GM19468 (cell line): ENCODE measurements at regions not wholly inside any gene's neighbourhood (a gene's known extent, or its start where the extent isn't known, plus 50 kb on each side); places are given as distances from the start of the nearest gene placed in this dataset.

ENCODE experiments used
- ATAC-seq: cut with Tn5 transposase; IDR thresholded peaks from one replicate; pipeline ENCODE4 v1.9.1; 2021; ENCODE audit warnings: mild to moderate bottlenecking, moderate library complexity, moderate number of reproducible peaks; ENCODE audit not compliant: unreplicated experiment; ENCODE audit errors: extremely low read depth

DNA sequence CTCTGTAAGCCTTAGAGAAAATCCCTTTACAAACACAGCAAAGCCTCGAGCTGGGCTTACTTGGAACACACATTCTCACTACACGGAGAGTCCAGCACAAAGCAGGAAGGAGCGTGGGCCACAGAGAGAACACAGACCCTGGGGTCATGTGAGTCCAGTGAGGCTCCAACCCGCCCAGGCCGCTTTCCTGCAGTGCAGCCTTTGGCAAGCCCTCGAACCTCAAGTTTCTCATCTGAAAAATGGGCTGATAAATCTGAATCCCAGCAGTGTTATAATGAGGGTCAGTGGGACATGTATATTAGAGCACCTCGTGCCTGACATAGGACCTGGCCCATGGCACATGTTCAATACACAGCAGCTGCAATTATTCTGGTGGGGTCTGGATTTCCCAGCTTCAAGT lies 305.5 kb upstream of the SULF2 start:
- no peak for ATAC-seq

DNA sequence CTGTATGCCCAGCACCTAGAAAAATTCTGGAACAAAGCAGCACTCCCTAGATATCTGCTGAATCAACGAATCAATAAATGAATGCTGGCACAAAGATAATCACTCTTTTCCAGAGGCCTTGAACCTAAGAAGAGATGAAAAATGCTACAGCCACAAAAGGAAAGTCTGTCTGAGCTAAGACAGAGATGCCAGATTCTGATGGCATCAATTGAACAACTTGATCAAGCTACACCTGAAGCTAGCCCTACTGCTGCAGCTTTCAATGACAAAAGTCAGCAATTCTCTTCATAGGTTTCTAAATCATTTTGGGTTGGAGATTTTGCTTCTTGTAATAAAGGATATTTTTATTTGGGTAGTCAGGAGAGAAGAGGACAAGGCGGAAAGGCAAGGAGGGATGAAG lies 305.0 kb upstream of the SULF2 start:
- no peak for ATAC-seq

DNA sequence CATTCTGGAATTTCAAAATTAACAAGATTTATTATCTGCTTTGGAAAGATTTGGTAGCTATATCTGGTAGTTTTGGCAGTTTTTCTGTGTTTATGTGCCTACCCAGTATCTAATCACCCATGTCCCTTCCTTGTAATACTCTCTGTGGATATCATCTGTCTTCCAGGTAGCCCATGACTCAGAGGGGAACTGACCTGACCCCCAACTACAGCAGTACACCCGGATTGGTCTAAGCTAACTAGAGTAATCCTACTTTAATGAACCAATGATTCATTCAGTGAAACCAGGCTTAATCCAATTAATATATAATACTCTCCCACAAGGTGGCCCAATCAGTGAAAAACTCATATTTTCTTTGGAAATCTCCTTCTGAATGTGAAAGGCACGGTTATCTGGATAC lies 295.3 kb upstream of the SULF2 start:
- no peak for ATAC-seq

DNA sequence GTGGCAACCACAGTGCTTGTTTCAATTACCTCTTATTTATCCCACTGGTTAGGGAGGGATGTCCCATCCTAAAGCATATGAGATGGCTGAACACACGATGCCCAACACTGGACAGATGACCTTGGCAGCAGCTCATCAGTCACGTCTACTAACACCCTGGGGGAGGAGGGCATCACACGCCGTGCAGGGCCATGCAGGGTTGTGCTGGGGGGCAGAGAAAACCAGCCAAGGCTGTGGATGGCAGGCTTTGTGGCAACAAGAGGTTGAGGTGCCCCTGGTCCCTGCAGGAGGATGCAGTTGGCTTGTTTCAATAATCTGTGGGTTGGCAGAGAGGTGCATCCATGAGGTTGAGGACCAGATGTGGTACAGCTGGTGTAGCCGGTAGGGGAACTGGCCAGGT lies 293.7 kb upstream of the SULF2 start:
- ATAC-seq, result no peak

DNA sequence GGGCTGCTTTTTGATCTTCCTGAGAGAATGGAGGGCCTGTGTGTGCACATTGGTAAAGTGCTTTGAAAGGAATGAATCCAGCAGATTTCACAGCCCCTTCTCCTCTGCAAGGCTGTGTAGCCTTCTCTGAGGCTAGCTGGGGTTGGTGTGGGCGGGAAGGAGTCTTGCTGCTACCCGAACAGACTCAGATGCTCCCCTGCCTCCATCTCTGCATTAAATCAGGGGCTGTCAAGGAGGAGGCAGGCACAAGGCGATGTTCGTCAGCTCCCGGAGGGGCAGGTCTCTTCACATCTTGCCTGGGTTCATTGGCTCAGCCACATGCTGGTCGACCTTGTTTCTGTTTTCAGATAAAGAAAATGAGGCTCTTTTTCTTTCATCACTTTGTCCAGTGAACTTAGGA lies 291.5 kb upstream of the SULF2 start:
- ATAC-seq, result no peak

DNA sequence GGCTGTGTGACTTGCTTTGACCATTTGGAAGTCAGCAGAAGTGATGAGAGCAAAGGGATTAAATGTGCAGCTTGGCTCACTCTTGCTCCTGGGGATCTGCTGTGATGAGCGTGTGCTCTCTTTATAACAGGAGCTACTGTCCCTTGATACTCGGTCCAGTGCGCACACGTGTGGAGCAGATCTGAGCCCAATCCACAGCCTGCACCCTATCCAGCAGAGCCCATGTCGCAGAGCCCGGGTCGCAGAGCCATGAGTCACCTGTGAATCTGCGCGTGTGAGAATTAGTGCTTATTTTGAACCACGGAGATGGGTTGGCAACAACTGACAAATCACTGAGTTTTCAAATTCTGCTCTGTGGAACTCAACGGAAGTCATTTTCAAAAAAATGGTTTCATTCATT lies 291.0 kb upstream of the SULF2 start:
- ATAC-seq, result no peak

DNA sequence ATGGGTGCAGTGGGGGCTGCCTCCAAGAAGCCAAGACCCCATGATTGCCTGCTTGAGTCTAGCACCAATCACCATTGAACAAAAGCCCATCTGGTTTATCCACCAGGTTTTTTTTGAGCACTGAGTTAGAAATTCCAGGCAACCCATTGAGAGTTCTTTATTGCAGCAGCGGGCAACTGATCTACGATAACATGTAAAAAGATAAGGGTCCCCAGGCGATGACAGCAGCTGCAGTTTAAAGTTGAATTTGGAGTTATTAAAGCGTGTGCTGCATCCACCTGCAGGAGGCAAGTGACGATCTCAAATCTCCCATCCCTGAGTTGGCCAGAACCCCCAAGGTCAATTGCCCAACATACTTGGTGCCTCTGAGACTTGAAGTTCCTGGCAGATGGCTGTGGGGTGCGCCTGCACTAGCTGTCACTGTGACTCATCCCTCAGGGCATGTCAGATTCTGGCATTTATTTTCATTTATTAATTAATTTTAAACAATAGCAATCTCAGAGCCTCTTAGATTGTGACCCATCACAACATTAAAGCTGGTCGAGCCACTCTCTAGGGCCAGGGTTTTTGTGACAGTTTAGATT lies 290.4 kb upstream of the SULF2 start:
- ATAC-seq, result no peak

DNA sequence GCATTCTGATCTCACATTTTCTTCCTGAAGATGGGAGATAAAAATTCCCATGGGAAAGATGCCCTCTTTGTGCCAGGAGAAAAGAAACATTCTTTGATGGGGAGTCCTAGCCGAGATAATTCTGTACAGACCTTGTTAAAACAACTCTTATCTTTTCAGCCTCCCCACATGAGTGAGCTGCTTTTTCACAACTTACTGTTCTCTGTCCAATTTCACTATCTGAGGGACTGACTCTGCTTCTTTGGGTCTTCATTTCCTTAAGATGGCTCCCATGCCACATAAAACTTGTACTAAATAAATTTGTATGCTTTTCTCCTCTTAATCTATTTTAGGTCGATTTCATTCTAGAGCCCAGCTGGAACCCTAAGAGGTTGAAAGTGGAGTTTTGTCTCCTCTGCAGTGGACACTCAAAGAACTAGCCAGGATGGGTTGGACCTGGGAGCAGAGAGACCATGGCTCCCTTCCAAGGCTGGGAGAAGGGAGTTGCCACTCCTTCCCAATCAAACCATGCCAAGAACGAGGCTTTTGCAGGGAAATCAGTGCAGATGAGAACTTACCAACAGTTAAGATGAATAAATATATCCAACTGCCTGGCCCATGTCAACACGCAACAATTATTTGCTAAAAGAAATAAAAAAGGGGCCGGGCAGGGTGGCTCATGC lies 285.8 kb upstream of the SULF2 start:
- no peak for ATAC-seq

DNA sequence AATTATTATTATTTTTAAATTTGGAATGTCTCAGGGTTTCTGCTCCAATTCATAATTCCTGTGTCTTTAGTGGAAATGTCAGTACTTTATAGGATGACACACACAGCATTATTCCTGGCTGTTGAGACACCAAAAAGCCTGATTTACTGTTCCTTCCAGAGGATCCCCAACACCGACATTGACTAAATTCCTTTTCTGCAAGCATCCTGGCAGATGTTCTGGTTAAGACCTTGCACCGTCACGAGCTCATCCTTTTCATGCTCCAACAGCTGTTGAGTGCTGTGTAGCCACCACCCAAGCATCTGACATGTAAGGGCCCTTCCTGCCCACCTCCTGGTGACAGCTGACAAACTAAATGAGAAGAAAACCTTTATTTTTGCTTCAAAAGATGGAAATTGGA lies 284.3 kb upstream of the SULF2 start:
- no peak for ATAC-seq

DNA sequence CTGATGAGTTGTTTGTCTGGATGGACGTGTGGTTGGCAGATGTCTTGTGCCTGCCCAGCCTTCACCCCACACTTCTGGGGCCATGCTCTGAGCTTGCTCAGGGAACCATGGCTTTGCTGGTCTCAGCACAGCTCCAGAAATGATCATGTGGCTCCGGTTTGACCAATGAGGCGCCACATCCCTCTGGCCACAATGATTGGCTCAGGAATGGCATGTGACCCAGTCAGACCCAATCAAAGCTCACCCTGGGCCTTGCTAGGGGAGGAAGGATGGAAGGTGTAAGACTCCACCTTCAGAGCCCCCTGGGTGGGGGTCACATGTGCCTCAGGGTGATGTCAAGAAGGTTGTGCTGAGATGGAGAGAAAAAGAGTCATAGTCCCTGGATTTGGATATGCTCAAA lies 281.6 kb upstream of the SULF2 start:
- no peak for ATAC-seq

DNA sequence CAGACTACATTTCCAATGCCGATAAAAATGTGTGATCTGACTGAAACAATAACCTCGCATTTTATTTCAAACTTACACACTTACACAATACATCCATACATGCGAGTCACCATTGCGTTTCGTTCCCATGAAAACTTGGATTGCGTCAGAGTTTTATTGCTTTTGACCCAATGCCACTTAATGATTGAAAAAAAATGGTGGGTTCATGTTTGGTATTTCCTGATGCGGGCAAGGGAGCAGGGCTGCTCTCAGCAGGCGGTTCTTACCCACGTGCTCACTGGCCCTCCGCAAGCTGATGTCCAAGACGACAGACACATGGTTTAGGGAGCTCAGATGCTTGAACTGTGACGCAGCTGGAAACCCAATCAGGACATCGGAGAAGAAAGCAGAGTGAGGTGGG lies 281.0 kb upstream of the SULF2 start:
- no peak for ATAC-seq

DNA sequence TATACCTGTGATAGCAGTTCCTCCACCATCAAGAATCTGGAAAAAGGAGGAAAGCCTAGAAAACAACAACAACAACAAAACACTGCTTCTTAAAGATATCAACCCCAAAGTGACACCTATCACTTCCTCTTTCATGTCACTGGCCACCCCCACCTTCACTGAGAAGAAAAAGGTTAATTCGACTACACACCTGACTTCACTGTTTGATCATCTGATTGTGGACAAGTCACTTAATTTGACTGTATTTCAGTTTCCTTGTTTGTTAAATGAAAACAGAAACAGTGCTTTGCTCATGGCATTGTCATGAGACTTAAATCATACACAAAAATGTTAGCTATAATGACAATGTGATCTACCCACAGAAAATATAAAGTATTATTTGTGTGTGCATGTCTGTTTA lies 280.6 kb upstream of the SULF2 start:
- ATAC-seq, result no peak

DNA sequence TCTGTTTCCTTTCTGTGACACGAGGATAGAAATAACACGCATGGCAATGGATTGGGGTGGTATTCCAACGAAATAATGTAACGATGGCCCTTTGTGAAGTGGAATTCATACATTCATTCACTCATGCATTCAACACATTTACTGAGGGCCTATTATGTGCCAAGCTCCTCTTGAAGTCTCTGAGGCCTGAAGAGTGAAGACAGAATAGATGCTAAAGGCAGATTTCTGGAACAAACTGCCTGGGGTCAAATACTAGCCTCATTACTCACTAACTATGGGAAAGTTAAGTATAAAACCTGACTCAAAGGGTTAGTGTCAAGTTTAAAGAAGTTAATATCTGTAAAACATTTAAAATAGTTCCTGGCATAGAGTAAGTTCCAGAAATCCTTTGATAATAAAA lies 279.6 kb upstream of the SULF2 start:
- no peak for ATAC-seq

DNA sequence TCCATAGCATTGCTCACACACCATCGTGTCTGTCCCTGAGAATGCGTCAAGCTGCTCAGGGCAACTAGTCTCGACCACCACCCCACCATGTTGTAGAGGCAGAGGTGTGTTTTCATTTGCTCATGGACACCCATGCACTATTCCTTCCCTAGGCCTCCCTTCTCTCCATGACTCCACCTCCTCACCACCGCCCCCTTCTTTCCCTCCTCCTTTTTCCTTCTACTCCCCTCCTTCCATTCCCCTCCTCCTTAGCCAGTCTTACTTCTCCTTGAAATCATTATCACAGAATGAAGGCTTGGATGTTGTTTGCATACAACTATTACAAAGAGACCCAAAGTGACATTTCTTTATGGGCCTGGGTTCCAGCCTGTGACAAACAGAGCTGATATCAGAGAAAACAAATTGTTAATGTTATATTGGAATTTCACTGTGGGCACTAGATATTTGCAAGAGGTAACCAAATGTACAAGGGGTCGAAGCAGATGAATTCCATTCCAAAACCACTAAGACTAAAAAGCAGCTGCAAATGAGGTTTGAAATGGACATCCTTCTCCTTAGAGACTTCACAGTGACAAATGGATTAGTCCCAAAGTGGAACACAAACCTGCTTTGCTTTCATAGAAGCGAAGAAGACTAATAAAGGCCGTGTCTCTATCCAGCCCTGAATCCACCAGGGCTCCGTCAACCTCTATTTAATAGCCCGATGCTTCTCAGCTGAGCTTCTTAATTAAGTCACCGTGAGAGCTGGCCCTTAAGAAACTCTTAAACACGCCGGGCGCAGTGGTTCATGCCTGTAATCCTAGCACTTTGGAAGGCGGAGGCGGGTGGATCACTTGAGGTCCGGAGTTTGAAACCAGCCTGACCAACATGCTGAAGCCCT lies 275.8 kb upstream of the SULF2 start:
- ATAC-seq, result no peak

DNA sequence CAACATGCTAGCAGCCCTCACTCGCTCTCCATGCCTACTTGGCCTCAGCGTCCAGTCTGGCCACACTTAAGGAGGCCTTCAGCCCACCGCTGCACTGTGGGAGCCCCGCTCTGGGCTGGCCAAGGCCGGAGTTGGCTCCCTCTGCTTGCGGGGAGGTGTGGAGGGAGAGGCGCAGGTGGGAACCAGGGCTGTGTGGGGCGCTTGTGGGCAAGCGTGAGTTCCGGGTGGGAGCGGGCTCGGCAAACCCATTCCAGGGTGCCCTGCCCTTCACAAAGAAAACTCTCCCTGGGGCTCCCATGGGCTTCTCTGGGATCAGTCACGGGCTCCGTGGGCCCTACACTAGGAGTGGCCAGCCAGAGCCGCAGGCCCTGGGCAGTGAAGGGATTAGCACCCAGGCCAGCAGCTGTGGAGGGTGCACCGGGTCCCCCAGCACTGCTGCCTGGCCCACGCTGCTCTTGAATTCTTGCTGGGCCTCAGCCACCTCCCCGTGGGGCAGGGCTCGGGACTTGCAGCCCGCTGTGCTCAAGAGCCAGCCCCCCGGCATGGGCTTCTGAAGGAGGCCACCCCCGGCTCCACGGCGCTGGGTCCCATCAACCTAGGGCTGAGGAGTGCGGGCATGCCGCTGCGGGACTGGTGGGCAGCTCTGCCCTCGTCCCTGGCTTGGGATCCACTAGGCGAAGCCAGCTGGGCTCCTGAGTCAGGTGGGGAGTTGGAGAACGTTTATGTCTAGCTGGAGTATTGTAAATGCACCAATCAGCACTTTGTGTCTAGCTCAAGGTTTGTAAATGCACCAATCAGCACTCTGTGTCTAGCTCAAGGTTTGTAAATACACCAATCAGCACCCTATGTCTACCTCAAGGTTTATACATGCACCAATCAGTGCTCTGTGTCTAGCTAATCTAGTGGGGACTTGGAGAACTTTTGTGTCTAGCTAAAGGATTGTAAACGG lies 273.6 kb upstream of the SULF2 start:
- no peak for ATAC-seq

DNA sequence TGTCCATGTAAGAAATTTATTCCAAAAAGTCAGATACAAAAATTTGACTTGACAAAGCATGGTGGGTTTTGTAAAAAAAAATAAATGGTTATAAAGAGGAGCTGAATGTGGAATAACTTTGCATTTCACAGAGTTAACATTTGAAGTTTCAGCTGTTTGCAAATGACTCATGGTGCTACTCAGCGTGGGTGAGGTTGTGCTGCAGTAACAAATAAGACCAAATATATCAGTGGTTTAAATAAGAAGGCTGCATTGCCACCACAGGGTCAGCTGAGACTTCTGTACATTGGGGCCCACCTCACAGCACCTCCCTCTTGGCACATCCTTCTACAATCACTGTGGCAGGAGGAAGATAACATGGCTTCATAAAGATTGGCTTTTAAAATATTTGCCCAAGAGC lies 272.5 kb upstream of the SULF2 start:
- ATAC-seq, result no peak

DNA sequence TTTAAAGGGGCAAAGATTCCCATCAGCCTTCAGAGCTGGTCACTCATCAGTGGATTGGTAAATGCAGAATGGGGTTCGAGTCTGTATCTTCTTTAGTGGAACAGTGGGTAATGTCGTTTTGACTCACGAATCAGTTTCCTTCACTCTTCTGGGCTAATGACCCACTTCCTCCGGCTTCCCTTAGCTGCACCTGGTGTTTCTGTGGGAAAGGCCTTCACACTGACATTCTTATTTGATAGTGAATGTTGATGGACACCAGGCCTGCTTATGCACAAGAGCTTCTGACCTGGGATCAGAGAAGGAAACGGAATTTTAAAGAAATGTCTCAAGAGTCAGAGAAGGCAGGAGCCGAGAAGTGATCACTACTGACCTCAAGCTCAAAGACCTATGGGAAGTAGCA lies 272.0 kb upstream of the SULF2 start:
- ATAC-seq, result no peak

DNA sequence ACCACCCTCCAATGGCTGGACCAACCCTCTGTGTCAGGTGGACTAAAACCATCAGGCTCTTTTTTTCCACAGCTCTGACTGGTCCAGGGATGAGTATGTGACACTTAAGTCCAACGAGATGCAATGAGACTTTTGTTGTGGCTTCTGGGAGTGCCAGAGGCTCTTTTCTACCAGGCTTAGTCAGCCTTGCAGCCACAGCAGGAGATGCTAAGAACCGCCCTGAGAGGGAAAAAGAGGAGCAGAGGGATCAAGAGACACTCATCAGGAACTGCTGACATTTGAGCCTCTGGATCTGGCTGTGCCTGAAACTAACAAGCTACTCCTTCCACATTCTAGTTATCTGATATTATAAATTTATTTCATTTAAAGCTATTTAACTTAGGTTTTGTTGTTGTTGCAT lies 270.9 kb upstream of the SULF2 start:
- no peak for ATAC-seq

DNA sequence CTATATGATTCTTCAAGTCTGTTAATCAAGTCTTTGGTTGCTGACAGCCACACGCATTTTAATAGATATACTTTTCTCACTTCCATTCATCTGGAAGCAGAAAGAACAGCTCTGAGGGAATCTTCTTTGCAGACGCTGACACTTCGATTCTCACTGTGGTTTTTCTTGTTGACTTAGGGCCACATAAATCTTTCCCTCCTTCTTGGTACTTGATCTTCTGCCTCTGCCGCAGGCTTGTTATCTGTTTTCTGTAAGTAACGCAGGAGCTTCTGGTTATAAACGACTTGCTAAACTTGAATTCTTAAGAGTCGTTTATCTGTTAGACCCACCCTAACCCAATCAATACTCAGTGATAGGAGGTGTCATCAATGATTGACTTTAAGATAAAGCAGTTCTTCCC lies 268.8 kb upstream of the SULF2 start:
- no peak for ATAC-seq

DNA sequence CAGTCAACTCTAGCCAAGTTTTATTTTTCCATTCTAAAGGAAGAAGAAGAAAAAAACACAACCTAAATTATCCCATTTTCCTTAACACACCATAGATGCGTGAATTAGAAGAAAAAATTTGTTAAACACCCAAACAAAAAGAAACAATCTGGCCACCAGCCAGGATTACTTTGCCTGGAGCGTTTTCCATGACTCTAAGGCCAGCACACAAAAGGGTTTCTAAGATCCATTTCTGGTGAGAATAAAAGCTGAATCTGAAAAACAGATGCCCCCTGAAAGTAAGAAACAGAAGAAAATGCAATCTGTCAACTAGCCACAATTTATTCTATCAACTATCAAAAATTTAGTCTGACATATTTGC lies 267.2 kb upstream of the SULF2 start:
- ATAC-seq, result no peak
